Muscle layer of colon (tissue), 2 donors: ENCODE measurements at regions not wholly inside any gene's neighbourhood (a gene's known extent, or its start where the extent isn't known, plus 50 kb on each side); places are given as distances from the start of the nearest gene placed in this dataset.

ENCODE experiments used
- H3K27ac ChIP-seq: one replicate; pipeline ENCODE4 v1.7.0; 2013; ENCODE audit warnings: low read depth, mild to moderate bottlenecking, low read length, moderate library complexity
- H3K27me3 ChIP-seq, 2 donors: one replicate each; pipeline ENCODE4 v1.7.0; 2013; ENCODE audit warnings: low read length in 2 of 2, mild to moderate bottlenecking in 2 of 2; ENCODE audit not compliant: insufficient read depth in 2 of 2, control insufficient read depth in 1 of 2
- H3K36me3 ChIP-seq: one replicate; pipeline ENCODE4 v1.7.0; 2013; ENCODE audit warnings: mild to moderate bottlenecking, low read length; ENCODE audit not compliant: insufficient read depth
- H3K4me1 ChIP-seq: one replicate; pipeline ENCODE4 v1.7.0; 2013; ENCODE audit warnings: mild to moderate bottlenecking, low read length; ENCODE audit not compliant: insufficient read depth
- H3K4me3 ChIP-seq, 2 donors: one replicate each; pipeline ENCODE4 v1.7.0; 2013; ENCODE audit warnings: low read length in 2 of 2, low read depth in 1 of 2, mild to moderate bottlenecking in 1 of 2, moderate library complexity in 1 of 2
- H3K9ac ChIP-seq: one replicate; pipeline ENCODE4 v1.7.0; 2013; ENCODE audit warnings: low read length
- H3K9me3 ChIP-seq: one replicate; pipeline ENCODE4 v1.7.0; 2013; ENCODE audit warnings: mild to moderate bottlenecking, low read length
- donor health status: abdominal sarcoma.
- donor health status: Adenocarcinoma of cecum.

- Histone ChIP-seq H3K27ac (no peak overlapping the region), H3K4me3 (no peak overlapping the region), H3K36me3 (no peaks in the 10 kb centered on the region), H3K27me3 (no peaks in the 10 kb centered on the region), H3K9me3 (no peaks in the 10 kb centered on the region), H3K4me1 (no peaks in the 10 kb centered on the region), H3K9ac (no peak overlapping the region)
Observed at GRCh38 chr3:117735481-117736101, 1026.0 kb downstream of the TUSC7 start.

- Histone ChIP-seq H3K27ac (no peak overlapping the region), H3K9me3 (no peaks in the 10 kb centered on the region), H3K27me3 (no peaks in the 10 kb centered on the region), H3K9ac (no peak overlapping the region), H3K36me3 (no peaks in the 10 kb centered on the region), H3K4me1 (no peaks in the 10 kb centered on the region), H3K4me3 (no peak overlapping the region)
Observed at GRCh38 chr3:117736846-117737245, 1027.3 kb downstream of the TUSC7 start.

- Histone ChIP-seq H3K9ac (no peak overlapping the region), H3K36me3 (no peaks in the 10 kb centered on the region), H3K4me1 (peaks cover 11% of the 10 kb centered on the region), H3K27ac (no peak overlapping the region), H3K9me3 (no peaks in the 10 kb centered on the region), H3K4me3 (no peak overlapping the region), H3K27me3 (no peaks in the 10 kb centered on the region)
Observed at GRCh38 chr3:117743993-117744392, 1034.4 kb downstream of the TUSC7 start.

GRCh38 chr3:117744935-117745334 lies 1035.4 kb downstream of the TUSC7 start:
- Histone ChIP-seq H3K9ac (no peak overlapping the region), H3K4me3 (no peak overlapping the region), H3K27ac (no peak overlapping the region), H3K36me3 (no peaks in the 10 kb centered on the region), H3K4me1 (peaks cover 11% of the 10 kb centered on the region), H3K27me3 (no peaks in the 10 kb centered on the region), H3K9me3 (no peaks in the 10 kb centered on the region)

- no peak overlapping the region for H3K9ac ChIP-seq
- no peak overlapping the region for H3K27ac ChIP-seq
- no peaks in the 10 kb centered on the region for H3K36me3 ChIP-seq
- H3K9me3 ChIP-seq, result no peaks in the 10 kb centered on the region
- H3K4me1 ChIP-seq, result peaks cover 11% of the 10 kb centered on the region
- no peaks in the 10 kb centered on the region for H3K27me3 ChIP-seq
- H3K4me3 ChIP-seq, result no peak overlapping the region
Observed at GRCh38 chr3:117745516-117745915, 1035.9 kb downstream of the TUSC7 start.

GRCh38 chr3:117746066-117746465 lies 1036.5 kb downstream of the TUSC7 start:
- no peak overlapping the region for H3K27ac ChIP-seq
- H3K36me3 ChIP-seq, result no peaks in the 10 kb centered on the region
- H3K27me3 ChIP-seq, result no peaks in the 10 kb centered on the region
- no peak overlapping the region for H3K4me3 ChIP-seq
- H3K9ac ChIP-seq, result no peak overlapping the region
- H3K9me3 ChIP-seq, result no peaks in the 10 kb centered on the region
- peaks cover 11% of the 10 kb centered on the region for H3K4me1 ChIP-seq

- no peak overlapping the region for H3K9ac ChIP-seq
- H3K36me3 ChIP-seq, result no peaks in the 10 kb centered on the region
- H3K27ac ChIP-seq, result no peak overlapping the region
- H3K9me3 ChIP-seq, result no peaks in the 10 kb centered on the region
- H3K4me1 ChIP-seq, result peaks cover 11% of the 10 kb centered on the region
- no peaks in the 10 kb centered on the region for H3K27me3 ChIP-seq
- no peak overlapping the region for H3K4me3 ChIP-seq
Observed at GRCh38 chr3:117748131-117748530, 1038.6 kb downstream of the TUSC7 start.

- H3K9me3 ChIP-seq, result no peaks in the 10 kb centered on the region
- no peak overlapping the region for H3K4me3 ChIP-seq
- no peak overlapping the region for H3K27ac ChIP-seq
- H3K4me1 ChIP-seq, result no peaks in the 10 kb centered on the region
- H3K27me3 ChIP-seq, result no peaks in the 10 kb centered on the region
- H3K36me3 ChIP-seq, result no peaks in the 10 kb centered on the region
- H3K9ac ChIP-seq, result no peak overlapping the region
Observed at GRCh38 chr3:117750674-117751269, 1041.2 kb downstream of the TUSC7 start.

- Histone ChIP-seq H3K4me1 (no peaks in the 10 kb centered on the region), H3K27me3 (no peaks in the 10 kb centered on the region), H3K4me3 (no peak overlapping the region), H3K27ac (no peak overlapping the region), H3K36me3 (no peaks in the 10 kb centered on the region), H3K9ac (no peak overlapping the region), H3K9me3 (no peaks in the 10 kb centered on the region)
Observed at GRCh38 chr3:117751651-117752050, 1042.1 kb downstream of the TUSC7 start.

GRCh38 chr3:117752984-117753717 lies 1043.6 kb downstream of the TUSC7 start:
- Histone ChIP-seq H3K27ac (no peak overlapping the region), H3K4me3 (no peak overlapping the region), H3K9ac (no peak overlapping the region), H3K36me3 (no peaks in the 10 kb centered on the region), H3K9me3 (no peaks in the 10 kb centered on the region), H3K27me3 (no peaks in the 10 kb centered on the region), H3K4me1 (no peaks in the 10 kb centered on the region)

GRCh38 chr3:117754058-117754457 lies 1044.5 kb downstream of the TUSC7 start:
- Histone ChIP-seq H3K4me1 (no peaks in the 10 kb centered on the region), H3K27me3 (no peaks in the 10 kb centered on the region), H3K36me3 (no peaks in the 10 kb centered on the region), H3K9me3 (no peaks in the 10 kb centered on the region), H3K27ac (no peak overlapping the region), H3K4me3 (no peak overlapping the region), H3K9ac (no peak overlapping the region)
